Peyer's patch (tissue), 4 donors: ENCODE measurements at regions not wholly inside any gene's neighbourhood (a gene's known extent, or its start where the extent isn't known, plus 50 kb on each side); places are given as distances from the start of the nearest gene placed in this dataset.
"Not testable (repeated sequence)": the region's sequence is repeated elsewhere in the genome, so short reads cannot be mapped to it uniquely, and the experiment has no call there.

Experiments used
- POLR2A ChIP-seq, 2 donors: fragments of 450-650 bp; IDR thresholded peaks; one replicate each; pipeline ENCODE4 v1.5.1; 2017; ENCODE audit warnings: antibody characterized with exemption in 2 of 2, mild to moderate bottlenecking in 2 of 2, moderate library complexity in 2 of 2
- TF ChIP-seq, protein P1 (sequence below), 6 experiments: fragments of 450-650 bp in 4 of 6; fragments of 200-600 bp in 2 of 6; sonication (generic) in 1 of 6; IDR thresholded peaks; one replicate each; pipeline ENCODE4 v1.5.1; 2017 to 2019; ENCODE audit warnings: antibody characterized with exemption in 6 of 6, mild to moderate bottlenecking in 3 of 6, moderate library complexity in 1 of 6

DNA sequence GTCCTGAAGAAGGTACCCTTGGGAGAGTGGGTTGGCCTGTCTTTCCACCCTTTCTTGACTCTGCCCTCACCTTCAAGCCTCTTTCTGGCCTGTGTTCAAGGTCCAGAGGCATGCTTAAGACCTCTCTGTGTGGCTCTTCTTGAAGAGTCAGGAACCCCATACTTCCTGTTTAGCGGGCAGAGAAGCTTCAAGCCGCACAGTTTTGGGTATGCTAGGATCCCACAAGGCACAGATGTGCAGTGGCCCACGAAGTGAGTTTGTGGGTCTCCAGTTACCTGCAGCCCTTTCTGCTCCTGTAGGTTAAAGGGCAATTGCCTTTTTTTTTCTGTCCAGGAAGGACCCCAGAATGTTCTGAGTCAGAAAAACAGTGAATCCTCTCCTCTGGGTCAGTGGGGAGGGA lies 87.4 kb upstream of the FCGR1A start:
- not testable (repeated sequence) for TF ChIP-seq POLR2A (IDR thresholded peaks at IDR 0.05)
- TF ChIP-seq, protein P1, sequence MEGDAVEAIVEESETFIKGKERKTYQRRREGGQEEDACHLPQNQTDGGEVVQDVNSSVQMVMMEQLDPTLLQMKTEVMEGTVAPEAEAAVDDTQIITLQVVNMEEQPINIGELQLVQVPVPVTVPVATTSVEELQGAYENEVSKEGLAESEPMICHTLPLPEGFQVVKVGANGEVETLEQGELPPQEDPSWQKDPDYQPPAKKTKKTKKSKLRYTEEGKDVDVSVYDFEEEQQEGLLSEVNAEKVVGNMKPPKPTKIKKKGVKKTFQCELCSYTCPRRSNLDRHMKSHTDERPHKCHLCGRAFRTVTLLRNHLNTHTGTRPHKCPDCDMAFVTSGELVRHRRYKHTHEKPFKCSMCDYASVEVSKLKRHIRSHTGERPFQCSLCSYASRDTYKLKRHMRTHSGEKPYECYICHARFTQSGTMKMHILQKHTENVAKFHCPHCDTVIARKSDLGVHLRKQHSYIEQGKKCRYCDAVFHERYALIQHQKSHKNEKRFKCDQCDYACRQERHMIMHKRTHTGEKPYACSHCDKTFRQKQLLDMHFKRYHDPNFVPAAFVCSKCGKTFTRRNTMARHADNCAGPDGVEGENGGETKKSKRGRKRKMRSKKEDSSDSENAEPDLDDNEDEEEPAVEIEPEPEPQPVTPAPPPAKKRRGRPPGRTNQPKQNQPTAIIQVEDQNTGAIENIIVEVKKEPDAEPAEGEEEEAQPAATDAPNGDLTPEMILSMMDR (IDR thresholded peaks at IDR 0.05), result not testable (repeated sequence)
